GM23338 (cell line): ENCODE measurements at regions not wholly inside any gene's neighbourhood (a gene's known extent, or its start where the extent isn't known, plus 50 kb on each side); places are given as distances from the start of the nearest gene placed in this dataset.
"Not testable (repeated sequence)": the region's sequence is repeated elsewhere in the genome, so short reads cannot be mapped to it uniquely, and the experiment has no call there.

Experiments
- ATAC-seq: fragments of 200-7000 bp; cut with Tn5 transposase; 3 replicates; pipeline ENCODE4 v1.9.1; 2020
- DNase-seq: peaks from one replicate; pipeline ENCODE4 v3.0.0-alpha.2; 2015; ENCODE audit warnings: low spot score
- H2AFZ ChIP-seq: fragments of 200-600 bp; sonication (generic); 2 replicates; pipeline ENCODE4 v1.8.0; 2016; ENCODE audit warnings: antibody characterized with exemption, mild to moderate bottlenecking, moderate library complexity
- H3F3A ChIP-seq: fragments of 200-600 bp; sonication (generic); replicated peaks from 2 replicates; pipeline ENCODE4 v1.8.0; 2017; ENCODE audit warnings: antibody characterized with exemption, mixed run types, low read depth
- H3K27ac ChIP-seq: fragments of 200-600 bp; sonication (generic); 2 replicates; pipeline ENCODE4 v1.6.1; 2016; ENCODE audit warnings: low read depth
- H3K27me3 ChIP-seq: fragments of 200-600 bp; sonication (generic); 2 replicates; pipeline ENCODE4 v1.8.0; 2016; ENCODE audit warnings: mild to moderate bottlenecking, mixed run types, moderate library complexity; ENCODE audit not compliant: insufficient read depth
- H3K36me3 ChIP-seq: fragments of 200-600 bp; sonication (generic); 2 replicates; pipeline ENCODE4 v1.8.0; 2016; ENCODE audit warnings: mild to moderate bottlenecking; ENCODE audit not compliant: insufficient read depth
- H3K4me1 ChIP-seq: fragments of 200-600 bp; sonication (generic); 2 replicates; pipeline ENCODE4 v1.8.0; 2016; ENCODE audit warnings: mild to moderate bottlenecking, moderate library complexity; ENCODE audit not compliant: insufficient read depth
- H3K4me2 ChIP-seq: fragments of 200-600 bp; sonication (generic); 2 replicates; pipeline ENCODE4 v1.7.1; 2017; ENCODE audit warnings: mixed run types
- H3K4me3 ChIP-seq: fragments of 200-600 bp; sonication (generic); 2 replicates; pipeline ENCODE4 v1.6.1; 2016; ENCODE audit warnings: mixed run types
- H3K79me2 ChIP-seq: fragments of 200-600 bp; sonication (generic); replicated peaks from 2 replicates; pipeline ENCODE4 v1.8.0; 2017; ENCODE audit warnings: mild to moderate bottlenecking; ENCODE audit not compliant: insufficient read depth
- H3K9me2 ChIP-seq: fragments of 200-600 bp; sonication (generic); 2 replicates; pipeline ENCODE4 v1.8.0; 2017; ENCODE audit not compliant: insufficient read depth
- H4K20me1 ChIP-seq: fragments of 200-600 bp; sonication (generic); replicated peaks from 2 replicates; pipeline ENCODE4 v1.8.0; 2017; ENCODE audit warnings: mild to moderate bottlenecking; ENCODE audit not compliant: insufficient read depth
- H3K27ac Mint-ChIP-seq: 2 replicates; pipeline ENCODE4 v1.8.0; 2020; ENCODE audit warnings: inconsistent platforms, mild to moderate bottlenecking, moderate library complexity, mixed read lengths
- H3K27me3 Mint-ChIP-seq: 3 replicates; pipeline ENCODE4 v1.8.0; 2022; ENCODE audit warnings: low read depth, mild to moderate bottlenecking, moderate library complexity, mixed read lengths, inconsistent platforms; ENCODE audit not compliant: insufficient read depth, poor library complexity
- H3K36me3 Mint-ChIP-seq: 3 replicates; pipeline ENCODE4 v1.8.0; 2021; ENCODE audit warnings: low read depth, mild to moderate bottlenecking, inconsistent platforms, moderate library complexity, mixed read lengths
- H3K4me1 Mint-ChIP-seq: 3 replicates; pipeline ENCODE4 v1.8.0; 2020; ENCODE audit warnings: mild to moderate bottlenecking, inconsistent platforms, mixed read lengths
- H3K4me3 Mint-ChIP-seq: 3 replicates; pipeline ENCODE4 v1.8.0; 2021; ENCODE audit warnings: moderate library complexity, mild to moderate bottlenecking, inconsistent platforms, mixed read lengths
- H3K9me3 Mint-ChIP-seq: 3 replicates; pipeline ENCODE4 v1.8.0; 2020; ENCODE audit warnings: moderate library complexity, mild to moderate bottlenecking, inconsistent platforms, mixed read lengths
- CREB1 ChIP-seq: fragments of 250-450 bp; sonication (Bioruptor Pico); IDR thresholded peaks from 2 replicates; pipeline ENCODE4 v1.5.0; 2020; ENCODE audit warnings: low read depth, mild to moderate bottlenecking, moderate library complexity
- EZH2phosphoT487 ChIP-seq: fragments of 200-600 bp; sonication (generic); IDR thresholded peaks from one replicate; pipeline ENCODE4 v1.8.1; 2018; ENCODE audit warnings: antibody characterized with exemption; ENCODE audit not compliant: unreplicated experiment
- JUNB ChIP-seq: IDR thresholded peaks from one replicate; pipeline ENCODE4 v1.6.1; 2016; ENCODE audit warnings: antibody characterized with exemption; ENCODE audit not compliant: unreplicated experiment
- NANOG ChIP-seq: IDR thresholded peaks from 2 replicates; pipeline ENCODE4 v1.6.1; 2016; ENCODE audit warnings: antibody characterized with exemption, borderline replicate concordance
- STAT1 ChIP-seq: IDR thresholded peaks from one replicate; pipeline ENCODE4 v1.6.1; 2016; ENCODE audit warnings: antibody characterized with exemption; ENCODE audit not compliant: unreplicated experiment
- ZNF114 ChIP-seq: fragments of 250-450 bp; sonication (Bioruptor Pico); IDR thresholded peaks from 2 replicates; pipeline ENCODE4 v1.5.0; 2020; ENCODE audit warnings: mild to moderate bottlenecking, moderate library complexity
- ZNF331 ChIP-seq: fragments of 250-450 bp; sonication (Bioruptor Pico); IDR thresholded peaks from 2 replicates; pipeline ENCODE4 v1.5.0; 2020; ENCODE audit warnings: low read depth, mild to moderate bottlenecking, moderate library complexity
- TF ChIP-seq, protein P1 (sequence below): fragments of 250-450 bp; sonication (Bioruptor Pico); IDR thresholded peaks from 2 replicates; pipeline ENCODE4 v1.5.0; 2020; ENCODE audit warnings: mild to moderate bottlenecking, moderate library complexity
- TF ChIP-seq, protein P2 (sequence below), 2 experiments: fragments of 200-600 bp in 1 of 2; sonication (generic) in 1 of 2; conservative IDR thresholded peaks; 2 replicates each; pipeline versions ENCODE4 v1.5.1 to v1.6.1; 2016 to 2017; ENCODE audit warnings: antibody characterized with exemption in 2 of 2, low read depth in 2 of 2, mild to moderate bottlenecking in 2 of 2, moderate library complexity in 1 of 2
- TF ChIP-seq, protein P3 (sequence below): IDR thresholded peaks from one replicate; pipeline ENCODE4 v1.6.1; 2018; ENCODE audit warnings: antibody characterized with exemption; ENCODE audit not compliant: unreplicated experiment
- TF ChIP-seq, protein P4 (sequence below): IDR thresholded peaks from 2 replicates; pipeline ENCODE4 v1.6.1; 2016; ENCODE audit warnings: antibody characterized with exemption

DNA sequence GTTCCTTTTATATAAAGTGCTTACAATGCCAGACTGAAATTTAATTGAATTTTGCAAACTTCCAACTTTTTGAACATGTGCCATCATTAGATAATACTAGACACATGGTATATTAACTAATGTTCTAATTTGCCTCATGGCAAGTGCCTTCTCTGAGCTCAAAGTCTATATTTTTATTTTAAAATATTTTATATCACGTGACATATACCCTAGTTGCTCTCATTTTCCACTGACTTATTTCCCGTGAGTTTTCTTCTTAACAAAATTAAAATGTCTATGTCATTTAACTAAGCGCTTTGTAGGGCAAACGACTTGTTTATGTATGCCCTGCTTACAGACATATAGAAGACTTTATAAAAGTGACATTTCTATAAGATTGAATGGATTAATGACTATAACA is 509.6 kb upstream of the SYT4 start:
- Histone ChIP-seq H3K4me1 (no peaks in the 10 kb centered on the region), H3K27me3 (no peaks in the 10 kb centered on the region), H3K36me3 (no peaks in the 10 kb centered on the region), H3K79me2 (no peaks in the 10 kb centered on the region), H2AFZ (no peak overlapping the region), H3K9me2 (no peaks in the 10 kb centered on the region), H3F3A (no peaks in the 10 kb centered on the region), H3K4me3 (no peak overlapping the region), H3K4me2 (no peak overlapping the region), H4K20me1 (no peaks in the 10 kb centered on the region), H3K27ac (no peak overlapping the region)
- DNase-seq (no peak), ATAC-seq (no peak)
- Mint-ChIP-seq H3K27ac (no peak overlapping the region), H3K9me3 (no peaks in the 10 kb centered on the region), H3K4me1 (no peaks in the 10 kb centered on the region), H3K27me3 (peaks cover 2% of the 10 kb centered on the region), H3K36me3 (no peaks in the 10 kb centered on the region), H3K4me3 (no peak overlapping the region)
- TF ChIP-seq, protein P1, sequence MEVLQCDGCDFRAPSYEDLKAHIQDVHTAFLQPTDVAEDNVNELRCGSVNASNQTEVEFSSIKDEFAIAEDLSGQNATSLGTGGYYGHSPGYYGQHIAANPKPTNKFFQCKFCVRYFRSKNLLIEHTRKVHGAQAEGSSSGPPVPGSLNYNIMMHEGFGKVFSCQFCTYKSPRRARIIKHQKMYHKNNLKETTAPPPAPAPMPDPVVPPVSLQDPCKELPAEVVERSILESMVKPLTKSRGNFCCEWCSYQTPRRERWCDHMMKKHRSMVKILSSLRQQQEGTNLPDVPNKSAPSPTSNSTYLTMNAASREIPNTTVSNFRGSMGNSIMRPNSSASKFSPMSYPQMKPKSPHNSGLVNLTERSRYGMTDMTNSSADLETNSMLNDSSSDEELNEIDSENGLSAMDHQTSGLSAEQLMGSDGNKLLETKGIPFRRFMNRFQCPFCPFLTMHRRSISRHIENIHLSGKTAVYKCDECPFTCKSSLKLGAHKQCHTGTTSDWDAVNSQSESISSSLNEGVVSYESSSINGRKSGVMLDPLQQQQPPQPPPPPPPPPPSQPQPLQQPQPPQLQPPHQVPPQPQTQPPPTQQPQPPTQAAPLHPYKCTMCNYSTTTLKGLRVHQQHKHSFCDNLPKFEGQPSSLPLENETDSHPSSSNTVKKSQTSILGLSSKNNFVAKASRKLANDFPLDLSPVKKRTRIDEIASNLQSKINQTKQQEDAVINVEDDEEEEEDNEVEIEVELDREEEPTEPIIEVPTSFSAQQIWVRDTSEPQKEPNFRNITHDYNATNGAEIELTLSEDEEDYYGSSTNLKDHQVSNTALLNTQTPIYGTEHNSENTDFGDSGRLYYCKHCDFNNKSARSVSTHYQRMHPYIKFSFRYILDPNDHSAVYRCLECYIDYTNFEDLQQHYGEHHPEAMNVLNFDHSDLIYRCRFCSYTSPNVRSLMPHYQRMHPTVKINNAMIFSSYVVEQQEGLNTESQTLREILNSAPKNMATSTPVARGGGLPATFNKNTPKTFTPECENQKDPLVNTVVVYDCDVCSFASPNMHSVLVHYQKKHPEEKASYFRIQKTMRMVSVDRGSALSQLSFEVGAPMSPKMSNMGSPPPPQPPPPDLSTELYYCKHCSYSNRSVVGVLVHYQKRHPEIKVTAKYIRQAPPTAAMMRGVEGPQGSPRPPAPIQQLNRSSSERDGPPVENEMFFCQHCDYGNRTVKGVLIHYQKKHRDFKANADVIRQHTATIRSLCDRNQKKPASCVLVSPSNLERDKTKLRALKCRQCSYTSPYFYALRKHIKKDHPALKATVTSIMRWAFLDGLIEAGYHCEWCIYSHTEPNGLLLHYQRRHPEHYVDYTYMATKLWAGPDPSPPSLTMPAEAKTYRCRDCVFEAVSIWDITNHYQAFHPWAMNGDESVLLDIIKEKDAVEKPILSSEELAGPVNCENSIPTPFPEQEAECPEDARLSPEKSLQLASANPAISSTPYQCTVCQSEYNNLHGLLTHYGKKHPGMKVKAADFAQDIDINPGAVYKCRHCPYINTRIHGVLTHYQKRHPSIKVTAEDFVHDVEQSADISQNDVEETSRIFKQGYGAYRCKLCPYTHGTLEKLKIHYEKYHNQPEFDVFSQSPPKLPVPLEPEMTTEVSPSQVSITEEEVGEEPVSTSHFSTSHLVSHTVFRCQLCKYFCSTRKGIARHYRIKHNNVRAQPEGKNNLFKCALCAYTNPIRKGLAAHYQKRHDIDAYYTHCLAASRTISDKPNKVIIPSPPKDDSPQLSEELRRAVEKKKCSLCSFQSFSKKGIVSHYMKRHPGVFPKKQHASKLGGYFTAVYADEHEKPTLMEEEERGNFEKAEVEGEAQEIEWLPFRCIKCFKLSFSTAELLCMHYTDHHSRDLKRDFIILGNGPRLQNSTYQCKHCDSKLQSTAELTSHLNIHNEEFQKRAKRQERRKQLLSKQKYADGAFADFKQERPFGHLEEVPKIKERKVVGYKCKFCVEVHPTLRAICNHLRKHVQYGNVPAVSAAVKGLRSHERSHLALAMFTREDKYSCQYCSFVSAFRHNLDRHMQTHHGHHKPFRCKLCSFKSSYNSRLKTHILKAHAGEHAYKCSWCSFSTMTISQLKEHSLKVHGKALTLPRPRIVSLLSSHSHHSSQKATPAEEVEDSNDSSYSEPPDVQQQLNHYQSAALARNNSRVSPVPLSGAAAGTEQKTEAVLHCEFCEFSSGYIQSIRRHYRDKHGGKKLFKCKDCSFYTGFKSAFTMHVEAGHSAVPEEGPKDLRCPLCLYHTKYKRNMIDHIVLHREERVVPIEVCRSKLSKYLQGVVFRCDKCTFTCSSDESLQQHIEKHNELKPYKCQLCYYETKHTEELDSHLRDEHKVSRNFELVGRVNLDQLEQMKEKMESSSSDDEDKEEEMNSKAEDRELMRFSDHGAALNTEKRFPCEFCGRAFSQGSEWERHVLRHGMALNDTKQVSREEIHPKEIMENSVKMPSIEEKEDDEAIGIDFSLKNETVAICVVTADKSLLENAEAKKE (CRISPR knock-in tag) = no peak
- TF ChIP-seq ZNF114 (CRISPR knock-in tag) (no peak), NANOG (no peak), JUNB (no peak), ZNF331 (CRISPR knock-in tag) (no peak), STAT1 (no peak), CREB1 (CRISPR knock-in tag) (no peak), EZH2phosphoT487 (no peak)
- TF ChIP-seq, protein P2, sequence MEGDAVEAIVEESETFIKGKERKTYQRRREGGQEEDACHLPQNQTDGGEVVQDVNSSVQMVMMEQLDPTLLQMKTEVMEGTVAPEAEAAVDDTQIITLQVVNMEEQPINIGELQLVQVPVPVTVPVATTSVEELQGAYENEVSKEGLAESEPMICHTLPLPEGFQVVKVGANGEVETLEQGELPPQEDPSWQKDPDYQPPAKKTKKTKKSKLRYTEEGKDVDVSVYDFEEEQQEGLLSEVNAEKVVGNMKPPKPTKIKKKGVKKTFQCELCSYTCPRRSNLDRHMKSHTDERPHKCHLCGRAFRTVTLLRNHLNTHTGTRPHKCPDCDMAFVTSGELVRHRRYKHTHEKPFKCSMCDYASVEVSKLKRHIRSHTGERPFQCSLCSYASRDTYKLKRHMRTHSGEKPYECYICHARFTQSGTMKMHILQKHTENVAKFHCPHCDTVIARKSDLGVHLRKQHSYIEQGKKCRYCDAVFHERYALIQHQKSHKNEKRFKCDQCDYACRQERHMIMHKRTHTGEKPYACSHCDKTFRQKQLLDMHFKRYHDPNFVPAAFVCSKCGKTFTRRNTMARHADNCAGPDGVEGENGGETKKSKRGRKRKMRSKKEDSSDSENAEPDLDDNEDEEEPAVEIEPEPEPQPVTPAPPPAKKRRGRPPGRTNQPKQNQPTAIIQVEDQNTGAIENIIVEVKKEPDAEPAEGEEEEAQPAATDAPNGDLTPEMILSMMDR (conservative IDR thresholded peaks at IDR 0.05; ENCODE audit: low read depth in 2 of 2) = no peak
- TF ChIP-seq, protein P3, sequence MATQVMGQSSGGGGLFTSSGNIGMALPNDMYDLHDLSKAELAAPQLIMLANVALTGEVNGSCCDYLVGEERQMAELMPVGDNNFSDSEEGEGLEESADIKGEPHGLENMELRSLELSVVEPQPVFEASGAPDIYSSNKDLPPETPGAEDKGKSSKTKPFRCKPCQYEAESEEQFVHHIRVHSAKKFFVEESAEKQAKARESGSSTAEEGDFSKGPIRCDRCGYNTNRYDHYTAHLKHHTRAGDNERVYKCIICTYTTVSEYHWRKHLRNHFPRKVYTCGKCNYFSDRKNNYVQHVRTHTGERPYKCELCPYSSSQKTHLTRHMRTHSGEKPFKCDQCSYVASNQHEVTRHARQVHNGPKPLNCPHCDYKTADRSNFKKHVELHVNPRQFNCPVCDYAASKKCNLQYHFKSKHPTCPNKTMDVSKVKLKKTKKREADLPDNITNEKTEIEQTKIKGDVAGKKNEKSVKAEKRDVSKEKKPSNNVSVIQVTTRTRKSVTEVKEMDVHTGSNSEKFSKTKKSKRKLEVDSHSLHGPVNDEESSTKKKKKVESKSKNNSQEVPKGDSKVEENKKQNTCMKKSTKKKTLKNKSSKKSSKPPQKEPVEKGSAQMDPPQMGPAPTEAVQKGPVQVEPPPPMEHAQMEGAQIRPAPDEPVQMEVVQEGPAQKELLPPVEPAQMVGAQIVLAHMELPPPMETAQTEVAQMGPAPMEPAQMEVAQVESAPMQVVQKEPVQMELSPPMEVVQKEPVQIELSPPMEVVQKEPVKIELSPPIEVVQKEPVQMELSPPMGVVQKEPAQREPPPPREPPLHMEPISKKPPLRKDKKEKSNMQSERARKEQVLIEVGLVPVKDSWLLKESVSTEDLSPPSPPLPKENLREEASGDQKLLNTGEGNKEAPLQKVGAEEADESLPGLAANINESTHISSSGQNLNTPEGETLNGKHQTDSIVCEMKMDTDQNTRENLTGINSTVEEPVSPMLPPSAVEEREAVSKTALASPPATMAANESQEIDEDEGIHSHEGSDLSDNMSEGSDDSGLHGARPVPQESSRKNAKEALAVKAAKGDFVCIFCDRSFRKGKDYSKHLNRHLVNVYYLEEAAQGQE = no peak
- TF ChIP-seq, protein P4, sequence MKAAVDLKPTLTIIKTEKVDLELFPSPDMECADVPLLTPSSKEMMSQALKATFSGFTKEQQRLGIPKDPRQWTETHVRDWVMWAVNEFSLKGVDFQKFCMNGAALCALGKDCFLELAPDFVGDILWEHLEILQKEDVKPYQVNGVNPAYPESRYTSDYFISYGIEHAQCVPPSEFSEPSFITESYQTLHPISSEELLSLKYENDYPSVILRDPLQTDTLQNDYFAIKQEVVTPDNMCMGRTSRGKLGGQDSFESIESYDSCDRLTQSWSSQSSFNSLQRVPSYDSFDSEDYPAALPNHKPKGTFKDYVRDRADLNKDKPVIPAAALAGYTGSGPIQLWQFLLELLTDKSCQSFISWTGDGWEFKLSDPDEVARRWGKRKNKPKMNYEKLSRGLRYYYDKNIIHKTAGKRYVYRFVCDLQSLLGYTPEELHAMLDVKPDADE = no peak

DNA sequence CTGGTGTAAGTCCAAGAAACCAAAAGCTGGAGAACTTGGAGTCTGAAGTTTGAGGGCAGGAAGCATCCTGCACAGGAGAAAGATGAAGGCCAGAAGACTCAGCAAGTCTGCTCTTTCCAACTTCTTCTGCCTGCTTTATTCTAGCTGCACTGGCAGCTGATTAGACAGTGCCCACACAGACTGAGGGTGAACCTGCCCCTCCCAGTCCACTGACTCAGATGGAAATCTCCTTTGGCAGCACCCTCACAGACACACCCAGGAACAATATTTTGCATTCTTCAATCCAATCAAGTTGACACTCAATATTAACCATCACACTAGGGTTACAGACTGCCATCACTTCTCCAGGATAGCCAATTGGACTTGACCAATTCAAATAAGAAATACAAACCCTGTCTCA is 510.4 kb upstream of the SYT4 start:
- not testable (repeated sequence) for H3K9me2 ChIP-seq, H3K4me3 ChIP-seq, H3K27me3 Mint-ChIP-seq, H3K36me3 ChIP-seq, H3F3A ChIP-seq, DNase-seq, H3K36me3 Mint-ChIP-seq, H3K27me3 ChIP-seq, H3K9me3 Mint-ChIP-seq, H4K20me1 ChIP-seq, H3K27ac Mint-ChIP-seq, H3K4me1 ChIP-seq, ATAC-seq, H3K4me2 ChIP-seq, H3K27ac ChIP-seq, H3K4me3 Mint-ChIP-seq, H3K4me1 Mint-ChIP-seq, H2AFZ ChIP-seq, H3K79me2 ChIP-seq
